ENCODE measurements at regions not wholly inside any gene's neighbourhood (a gene's known extent, or its start where the extent isn't known, plus 50 kb on each side); places are given as distances from the start of the nearest gene placed in this dataset.

GRCh38 chr11:23673366-23673765, 813.1 kb upstream of the CCDC179 start:
- no peak for DNase-seq (ENCODE audit: low read depth in 2 of 2)

GRCh38 chr11:23674866-23675265, 814.6 kb upstream of the CCDC179 start:
- peak; percentile 21 to 29 for DNase-seq (ENCODE audit: low read depth in 2 of 2)

- DNase-seq (ENCODE audit: low read depth in 2 of 2): no peak
These were observed 817.8 kb upstream of the LUZP2 start for GRCh38 chr11:23679041-23679440.

- no peak for DNase-seq (ENCODE audit: low read depth in 2 of 2)
These were observed 816.9 kb upstream of the LUZP2 start for GRCh38 chr11:23679981-23680380.

GRCh38 chr11:23680488-23681230, 816.2 kb upstream of the LUZP2 start:
- no peak for DNase-seq (ENCODE audit: low read depth in 2 of 2)

GRCh38 chr11:23684701-23685100, 812.2 kb upstream of the LUZP2 start:
- DNase-seq (ENCODE audit: low read depth in 2 of 2): no peak

GRCh38 chr11:23687991-23688390, 808.9 kb upstream of the LUZP2 start:
- no peak for DNase-seq (ENCODE audit: low read depth in 2 of 2)

- no peak for DNase-seq (ENCODE audit: low read depth in 2 of 2)
These were observed 808.4 kb upstream of the LUZP2 start for GRCh38 chr11:23688411-23688810.

- no peak for DNase-seq (ENCODE audit: low read depth in 2 of 2)
These were observed 808.0 kb upstream of the LUZP2 start for GRCh38 chr11:23688835-23689234.

GRCh38 chr11:23696688-23697415, 800.0 kb upstream of the LUZP2 start:
- DNase-seq (ENCODE audit: low read depth in 2 of 2): no peak

GRCh38 chr11:23704183-23704582, 792.7 kb upstream of the LUZP2 start:
- DNase-seq (ENCODE audit: low read depth in 2 of 2): no peak

- DNase-seq (ENCODE audit: low read depth in 2 of 2): no peak
These were observed 784.9 kb upstream of the LUZP2 start for GRCh38 chr11:23711981-23712380.

GRCh38 chr11:23719016-23719415, 777.8 kb upstream of the LUZP2 start:
- DNase-seq (ENCODE audit: low read depth in 2 of 2): no peak

GRCh38 chr11:23723861-23724260, 773.0 kb upstream of the LUZP2 start:
- DNase-seq (ENCODE audit: low read depth in 2 of 2): no peak

GRCh38 chr11:23725752-23726151, 771.1 kb upstream of the LUZP2 start:
- DNase-seq (ENCODE audit: low read depth in 2 of 2): no peak

- no peak for DNase-seq (ENCODE audit: low read depth in 2 of 2)
These were observed 769.5 kb upstream of the LUZP2 start for GRCh38 chr11:23727387-23727786.

- peak in 1 of 2 experiments; percentile 15 for DNase-seq (ENCODE audit: low read depth in 2 of 2)
These were observed 769.1 kb upstream of the LUZP2 start for GRCh38 chr11:23727794-23728193.

GRCh38 chr11:23729088-23729487, 767.8 kb upstream of the LUZP2 start:
- no peak for DNase-seq (ENCODE audit: low read depth in 2 of 2)

GRCh38 chr11:23730307-23730998, 766.4 kb upstream of the LUZP2 start:
- no peak for DNase-seq (ENCODE audit: low read depth in 2 of 2)

- DNase-seq (ENCODE audit: low read depth in 2 of 2): no peak
These were observed 764.8 kb upstream of the LUZP2 start for GRCh38 chr11:23732026-23732425.

GRCh38 chr11:23746896-23747295, 750.0 kb upstream of the LUZP2 start:
- no peak for DNase-seq (ENCODE audit: low read depth in 2 of 2)

GRCh38 chr11:23749762-23750430, 747.0 kb upstream of the LUZP2 start:
- no peak for DNase-seq (ENCODE audit: low read depth in 2 of 2)
